ENCODE measurements at regions not wholly inside any gene's neighbourhood (a gene's known extent, or its start where the extent isn't known, plus 50 kb on each side); places are given as distances from the start of the nearest gene placed in this dataset.

DNA sequence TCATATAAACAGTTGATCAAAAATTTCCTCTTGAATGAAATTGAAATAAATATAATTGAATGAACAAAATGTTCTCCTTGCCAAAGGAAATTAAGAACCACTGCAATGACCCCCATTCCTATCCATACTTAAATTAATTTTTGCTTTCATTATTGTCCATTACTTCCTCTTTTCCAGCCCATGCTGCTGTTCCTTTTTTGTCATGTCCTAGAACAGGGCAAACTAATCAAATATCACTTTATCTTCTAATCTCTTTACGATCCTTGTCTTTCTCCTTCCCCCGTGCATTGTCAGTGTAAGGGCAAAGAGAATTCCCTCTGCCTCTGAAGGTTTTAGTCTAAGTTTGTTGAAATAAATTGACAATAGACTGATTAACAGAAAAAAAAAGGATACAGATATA is 203.0 kb downstream of the CENPC start:
- no peaks in the 10 kb centered on the region for H3K9me3 ChIP-seq (ENCODE audit: low read length)
- H3K4me2 ChIP-seq (ENCODE audit: low read depth, low read length): no peak overlapping the region
- no TSS peak for BruUV-seq (replicated peaks)
- H3K4me1 ChIP-seq (ENCODE audit: insufficient read depth, low read length): no peaks in the 10 kb centered on the region
- no peak overlapping the region for H3K4me3 ChIP-seq (replicated peaks in 1 of 3; ENCODE audit: insufficient read depth in 1 of 3, low read depth in 2 of 3, low read length in 3 of 3)
- ChIA-PET CTCF (ENCODE audit: low intra/inter-chr PET ratio, low total read pairs) (no interaction called here), POLR2A (no interaction called here)
- H3K27ac ChIP-seq (ENCODE audit: extremely low read length, insufficient read depth, low read length): no peak overlapping the region
- TF ChIP-seq ZBTB7A (CRISPR knock-in tag; IDR thresholded peaks at IDR 0.05) (no peak), ZNF629 (CRISPR knock-in tag; conservative IDR thresholded peaks at IDR 0.05) (no peak), ZNF335 (CRISPR knock-in tag; IDR thresholded peaks at IDR 0.05) (no peak), SP2 (CRISPR knock-in tag; IDR thresholded peaks at IDR 0.05) (no peak), HNRNPH1 (optimal IDR thresholded peaks at IDR 0.05; ENCODE audit: low read depth, low read length) (no peak)
- TF ChIP-seq, protein P1, sequence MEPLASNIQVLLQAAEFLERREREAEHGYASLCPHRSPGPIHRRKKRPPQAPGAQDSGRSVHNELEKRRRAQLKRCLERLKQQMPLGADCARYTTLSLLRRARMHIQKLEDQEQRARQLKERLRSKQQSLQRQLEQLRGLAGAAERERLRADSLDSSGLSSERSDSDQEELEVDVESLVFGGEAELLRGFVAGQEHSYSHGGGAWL (CRISPR knock-in tag; IDR thresholded peaks at IDR 0.05): no peak
- TF ChIP-seq, protein P2, sequence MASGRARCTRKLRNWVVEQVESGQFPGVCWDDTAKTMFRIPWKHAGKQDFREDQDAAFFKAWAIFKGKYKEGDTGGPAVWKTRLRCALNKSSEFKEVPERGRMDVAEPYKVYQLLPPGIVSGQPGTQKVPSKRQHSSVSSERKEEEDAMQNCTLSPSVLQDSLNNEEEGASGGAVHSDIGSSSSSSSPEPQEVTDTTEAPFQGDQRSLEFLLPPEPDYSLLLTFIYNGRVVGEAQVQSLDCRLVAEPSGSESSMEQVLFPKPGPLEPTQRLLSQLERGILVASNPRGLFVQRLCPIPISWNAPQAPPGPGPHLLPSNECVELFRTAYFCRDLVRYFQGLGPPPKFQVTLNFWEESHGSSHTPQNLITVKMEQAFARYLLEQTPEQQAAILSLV (CRISPR knock-in tag; IDR thresholded peaks at IDR 0.05; ENCODE audit: borderline replicate concordance): no peak
- TF ChIP-seq, protein P3, sequence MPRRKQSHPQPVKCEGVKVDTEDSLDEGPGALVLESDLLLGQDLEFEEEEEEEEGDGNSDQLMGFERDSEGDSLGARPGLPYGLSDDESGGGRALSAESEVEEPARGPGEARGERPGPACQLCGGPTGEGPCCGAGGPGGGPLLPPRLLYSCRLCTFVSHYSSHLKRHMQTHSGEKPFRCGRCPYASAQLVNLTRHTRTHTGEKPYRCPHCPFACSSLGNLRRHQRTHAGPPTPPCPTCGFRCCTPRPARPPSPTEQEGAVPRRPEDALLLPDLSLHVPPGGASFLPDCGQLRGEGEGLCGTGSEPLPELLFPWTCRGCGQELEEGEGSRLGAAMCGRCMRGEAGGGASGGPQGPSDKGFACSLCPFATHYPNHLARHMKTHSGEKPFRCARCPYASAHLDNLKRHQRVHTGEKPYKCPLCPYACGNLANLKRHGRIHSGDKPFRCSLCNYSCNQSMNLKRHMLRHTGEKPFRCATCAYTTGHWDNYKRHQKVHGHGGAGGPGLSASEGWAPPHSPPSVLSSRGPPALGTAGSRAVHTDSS (CRISPR knock-in tag; conservative IDR thresholded peaks at IDR 0.05): no peak
- DNase-seq (ENCODE audit: low spot score) (no peak), ATAC-seq (no peak), FAIRE-seq (no peak)
- intact Hi-C loops (cut with micrococcal nuclease; ENCODE audit: unreplicated experiment) (no loop called here), in situ Hi-C loops (cut with HindIII; ENCODE audit: extremely low pct_ligation_motif_present, low pct_unique_long_range_greater_than_20kb) (no loop called here)
- no peaks in the 10 kb centered on the region for H3K27me3 ChIP-seq (ENCODE audit: control insufficient read depth in 1 of 2, insufficient read depth in 2 of 2, low read length in 2 of 2)
- no peak overlapping the region for H2AFZ ChIP-seq (ENCODE audit: low read length)
- H4K20me1 ChIP-seq (ENCODE audit: insufficient read depth, low read length): no peaks in the 10 kb centered on the region
- H3K9ac ChIP-seq (ENCODE audit: insufficient read depth, low read depth, low read length): no peak overlapping the region
- 0% methylated on average over 2 of the region's 2 CpGs for WGBS (ENCODE audit: low lambda C conversion rate)
- H3K79me2 ChIP-seq (ENCODE audit: insufficient read depth, low read length): no peaks in the 10 kb centered on the region
- no peaks in the 10 kb centered on the region for H3K36me3 ChIP-seq (replicated peaks in 1 of 2; ENCODE audit: control insufficient read depth in 1 of 2, insufficient read depth in 2 of 2, low read length in 2 of 2)

Data from HepG2 (cell line).